GM12891 (cell line): ENCODE measurements at regions not wholly inside any gene's neighbourhood (a gene's known extent, or its start where the extent isn't known, plus 50 kb on each side); places are given as distances from the start of the nearest gene placed in this dataset.

Experiments
- DNase-seq: peaks from one replicate; pipeline ENCODE4 v3.0.0; 2011; ENCODE audit warnings: low spot score; ENCODE audit not compliant: insufficient read length
- FAIRE-seq: peaks from 2 replicates; lab custom pipeline; 2011; peaks lifted over from hg19 to GRCh38; lab: Jason Lieb, UNC
- PAX5 ChIP-seq: IDR thresholded peaks from 2 replicates; pipeline ENCODE4 v1.6.1; 2011; ENCODE audit warnings: low read length, moderate library complexity, mild to moderate bottlenecking; ENCODE audit not compliant: insufficient read depth, severe bottlenecking
- POLR2A ChIP-seq: IDR thresholded peaks from 2 replicates; pipeline ENCODE4 v1.6.1; 2011; ENCODE audit warnings: low read depth, low read length, control low read depth
- POLR2AphosphoS5 ChIP-seq: IDR thresholded peaks from 2 replicates; pipeline ENCODE4 v1.6.1; 2011; ENCODE audit warnings: low read depth, low read length, control low read depth
- POU2F2 ChIP-seq: IDR thresholded peaks from 2 replicates; pipeline ENCODE4 v1.6.1; 2011; ENCODE audit warnings: low read depth, mild to moderate bottlenecking, control low read depth, low read length, moderate library complexity
- SPI1 ChIP-seq: IDR thresholded peaks from 2 replicates; pipeline ENCODE4 v1.6.1; 2011; ENCODE audit warnings: low read depth, low read length, control low read depth
- TAF1 ChIP-seq: IDR thresholded peaks from 2 replicates; pipeline ENCODE4 v1.6.1; 2011; ENCODE audit warnings: low read depth, low read length, control low read depth

DNA sequence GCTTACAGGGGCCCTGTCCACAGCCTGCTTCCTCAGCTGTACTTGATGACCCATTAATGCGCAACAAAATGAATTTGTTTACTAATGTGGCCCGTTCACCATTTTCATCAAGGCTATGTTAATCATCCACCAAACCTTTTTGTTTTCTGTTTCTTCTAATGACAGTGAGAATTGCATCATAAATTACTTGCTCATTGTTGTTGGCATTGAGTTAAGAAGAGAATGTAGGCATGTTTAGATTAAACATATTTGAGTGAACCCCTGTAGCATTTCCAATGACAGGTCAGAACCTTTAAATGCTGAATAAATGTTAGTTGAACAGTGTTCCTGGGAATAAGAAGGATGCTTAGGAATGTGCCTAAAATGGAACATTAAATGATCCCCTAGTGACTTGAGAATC lies 183.4 kb downstream of the SPRY1 start:
- no peak for FAIRE-seq
- no peak for TF ChIP-seq POU2F2
- no peak for TF ChIP-seq POLR2A
- TF ChIP-seq SPI1 = no peak
- no peak for TF ChIP-seq TAF1
- TF ChIP-seq POLR2AphosphoS5 = no peak
- no peak for TF ChIP-seq PAX5
- no peak for DNase-seq

DNA sequence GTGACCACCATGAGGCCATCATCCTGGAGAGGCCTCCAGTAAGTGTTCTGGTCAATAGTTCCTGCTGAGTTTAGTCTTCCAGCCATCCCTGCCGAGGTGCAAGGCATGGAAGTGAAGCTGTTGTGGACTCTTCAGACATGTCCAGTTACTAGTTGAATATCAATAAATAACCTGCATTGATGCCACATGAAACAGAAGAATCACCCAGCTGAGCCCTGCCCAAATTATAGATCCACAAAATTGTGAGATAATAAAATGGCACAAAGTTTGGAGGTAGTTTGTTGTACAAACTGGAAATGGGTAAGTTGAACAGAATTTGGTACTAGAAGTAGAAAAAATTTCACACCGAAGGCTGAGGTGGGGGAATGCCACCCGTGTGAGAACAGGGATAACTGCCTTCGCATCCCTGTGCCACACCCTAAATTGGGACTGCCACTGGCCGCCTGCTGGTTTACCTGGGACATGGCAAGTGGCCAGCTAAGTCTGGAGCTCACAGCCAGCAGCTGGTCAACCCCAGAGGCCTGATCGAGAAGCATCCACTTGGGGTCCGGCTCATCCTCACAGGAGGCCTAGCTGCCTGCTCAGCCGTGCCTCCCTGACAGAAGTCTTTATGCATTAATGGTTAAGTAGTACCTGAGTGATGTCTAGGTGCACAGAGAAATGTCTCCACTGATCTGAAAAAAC lies 184.5 kb downstream of the SPRY1 start:
- DNase-seq (no peak), FAIRE-seq (no peak)
- no peak for TF ChIP-seq TAF1
- TF ChIP-seq SPI1 = no peak
- TF ChIP-seq PAX5 = no peak
- TF ChIP-seq POLR2AphosphoS5 = no peak

DNA sequence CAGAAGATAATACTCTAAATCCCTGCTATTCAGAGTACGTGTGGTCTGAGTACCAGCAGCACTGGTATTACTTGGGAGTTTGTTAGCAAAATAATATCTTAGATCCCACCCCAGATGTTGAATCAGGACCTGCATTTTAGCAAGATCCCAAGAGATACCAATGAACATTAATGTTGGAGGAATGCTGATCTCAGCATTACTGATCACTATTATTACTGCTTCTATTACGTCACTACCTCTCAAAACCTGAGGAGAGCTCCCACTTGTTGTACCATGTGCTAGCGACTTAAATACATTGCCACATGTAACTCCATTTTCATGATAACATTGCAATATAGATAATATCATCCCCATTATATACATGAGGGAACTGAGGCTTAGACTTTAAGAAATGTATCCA lies 185.2 kb downstream of the SPRY1 start:
- TF ChIP-seq SPI1 (no peak), TAF1 (no peak), POLR2AphosphoS5 (no peak), POU2F2 (no peak), PAX5 (no peak), POLR2A (no peak)
- no peak for FAIRE-seq

GRCh38 chr4:123583043-123583442 lies 186.4 kb downstream of the SPRY1 start:
- FAIRE-seq = no peak
- no peak for TF ChIP-seq POLR2A
- no peak for DNase-seq

More for the DNA sequence above, 185.2 kb downstream of the SPRY1 start:
- DNase-seq = no peak

GRCh38 chr4:123585111-123585510 lies 188.5 kb downstream of the SPRY1 start:
- TF ChIP-seq SPI1 (no peak), POLR2A (no peak)
- FAIRE-seq (no peak), DNase-seq (no peak)

- TF ChIP-seq PAX5 (no peak), POLR2A (no peak), TAF1 (no peak), POLR2AphosphoS5 (no peak), POU2F2 (no peak), SPI1 (no peak)
- no peak for FAIRE-seq
- no peak for DNase-seq
Observed at GRCh38 chr4:123587983-123588494, 191.4 kb downstream of the SPRY1 start.

- no peak for TF ChIP-seq SPI1
- no peak for TF ChIP-seq TAF1
- TF ChIP-seq POU2F2 = no peak
- no peak for TF ChIP-seq PAX5
- no peak for TF ChIP-seq POLR2A
- TF ChIP-seq POLR2AphosphoS5 = no peak
- DNase-seq = no peak
- peak; percentile 61 for FAIRE-seq
Observed at GRCh38 chr4:123588631-123589241, 192.1 kb downstream of the SPRY1 start.

- no peak for FAIRE-seq
- TF ChIP-seq POLR2AphosphoS5 (no peak), SPI1 (no peak), TAF1 (no peak), PAX5 (no peak), POLR2A (no peak), POU2F2 (no peak)
- no peak for DNase-seq
Observed at GRCh38 chr4:123589301-123589700, 192.7 kb downstream of the SPRY1 start.

GRCh38 chr4:123591875-123592274 lies 195.3 kb downstream of the SPRY1 start:
- TF ChIP-seq TAF1 (no peak), PAX5 (no peak), POLR2AphosphoS5 (no peak), SPI1 (no peak), POLR2A (no peak), POU2F2 (no peak)
- FAIRE-seq (no peak), DNase-seq (no peak)

GRCh38 chr4:123593655-123594054 lies 197.1 kb downstream of the SPRY1 start:
- FAIRE-seq = no peak
- TF ChIP-seq SPI1 (no peak), TAF1 (no peak), POU2F2 (no peak), PAX5 (no peak), POLR2AphosphoS5 (no peak), POLR2A (no peak)
- no peak for DNase-seq

DNA sequence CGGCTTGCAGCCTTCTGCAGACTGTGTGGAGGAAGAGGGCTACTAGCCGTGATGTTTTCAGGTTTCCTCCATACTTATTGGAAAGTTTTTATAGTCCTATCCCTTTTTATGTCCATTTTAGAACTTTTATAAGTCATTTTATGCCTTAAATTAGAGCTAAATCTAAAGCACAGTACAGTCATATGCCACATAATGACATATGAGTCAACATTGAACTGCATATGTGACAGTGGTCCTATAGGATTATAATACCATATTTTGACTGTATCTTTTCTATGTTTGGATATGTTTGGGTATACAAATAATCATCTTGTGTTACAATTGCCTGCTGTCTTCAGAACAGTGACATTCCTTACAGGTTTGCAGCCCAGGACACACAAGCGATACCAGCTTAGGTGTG lies 200.2 kb downstream of the SPRY1 start:
- no peak for TF ChIP-seq POLR2AphosphoS5
- TF ChIP-seq TAF1 = no peak
- no peak for TF ChIP-seq POU2F2
- TF ChIP-seq POLR2A = no peak
- TF ChIP-seq PAX5 = no peak
- no peak for TF ChIP-seq SPI1
- DNase-seq (no peak), FAIRE-seq (no peak)
